ENCODE measurements at regions not wholly inside any gene's neighbourhood (a gene's known extent, or its start where the extent isn't known, plus 50 kb on each side); places are given as distances from the start of the nearest gene placed in this dataset.

DNA sequence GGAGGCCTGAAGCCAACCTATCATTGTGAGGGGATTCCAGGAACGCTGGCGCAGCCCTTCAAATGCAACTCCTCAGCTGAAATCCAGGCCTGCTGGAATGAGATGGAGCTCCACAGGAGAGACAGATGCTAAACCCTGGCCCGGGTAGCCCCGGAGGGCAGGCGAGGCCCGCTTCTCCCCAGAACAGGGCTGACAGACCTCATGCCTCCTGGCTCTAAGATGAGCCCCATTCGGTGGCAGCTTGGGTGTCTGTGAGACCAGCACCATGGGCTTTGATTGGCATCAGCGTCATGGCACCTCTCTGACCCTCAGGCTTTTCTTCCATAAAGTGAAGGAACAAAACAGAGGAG is 382.2 kb downstream of the BCL11B start:
- no peak for DNase-seq (ENCODE audit: low read depth)

DNA sequence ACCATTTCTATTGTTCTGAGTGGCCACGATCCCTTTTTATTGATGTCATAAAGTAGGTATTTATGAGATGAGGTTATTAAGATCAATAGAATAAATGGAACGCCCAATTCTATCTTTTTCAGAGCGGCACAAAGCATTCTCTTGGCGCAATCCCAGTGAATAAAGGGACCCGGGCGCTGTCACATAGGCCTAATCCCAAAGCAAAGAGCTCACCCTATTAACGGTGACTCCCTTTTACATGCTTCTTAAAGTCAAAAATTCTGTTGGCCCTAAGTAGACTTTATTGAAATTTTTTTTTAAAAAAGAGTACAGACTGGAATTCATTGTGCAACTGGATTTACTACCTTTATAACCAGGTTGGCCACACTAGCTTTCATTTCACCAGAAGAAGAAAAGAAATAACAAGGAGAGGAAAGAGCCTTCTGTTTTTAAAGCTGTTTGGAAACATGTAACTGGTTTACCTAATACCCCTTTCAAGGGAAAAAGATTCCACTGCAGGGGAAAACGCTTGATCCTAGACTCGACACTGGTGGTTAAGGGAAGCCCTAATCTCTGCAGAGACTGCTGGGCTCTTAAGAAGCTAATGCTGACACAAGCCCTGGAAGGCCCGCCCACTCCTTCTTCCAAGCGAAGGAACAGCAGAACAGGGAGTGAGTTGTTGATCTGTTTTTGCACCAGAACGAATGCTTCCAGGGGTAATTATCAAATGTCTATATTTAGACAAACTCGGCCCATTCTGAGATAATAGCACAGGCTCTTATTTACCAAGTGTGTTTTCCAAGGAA is 381.2 kb downstream of the BCL11B start:
- no peak for DNase-seq (ENCODE audit: low read depth)

DNA sequence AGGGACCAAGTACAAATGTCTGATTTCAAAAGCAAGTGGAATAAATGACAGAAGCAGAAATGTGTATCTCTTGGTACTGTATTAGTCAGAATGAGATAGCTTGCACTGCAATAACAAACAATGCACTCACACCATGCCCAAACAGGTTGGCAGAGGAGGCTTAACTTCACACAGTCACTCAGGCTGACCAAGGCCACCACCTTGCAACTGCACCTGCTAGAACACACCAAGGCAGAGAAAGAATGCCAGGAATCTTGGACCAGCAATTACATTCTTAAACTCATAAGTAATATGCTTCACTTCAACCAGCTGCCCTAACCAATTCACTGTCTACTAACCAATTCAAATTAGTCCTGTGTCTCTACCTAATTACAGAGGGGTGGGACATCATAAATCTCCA is 378.3 kb downstream of the BCL11B start:
- no peak for DNase-seq (ENCODE audit: low read depth)

DNA sequence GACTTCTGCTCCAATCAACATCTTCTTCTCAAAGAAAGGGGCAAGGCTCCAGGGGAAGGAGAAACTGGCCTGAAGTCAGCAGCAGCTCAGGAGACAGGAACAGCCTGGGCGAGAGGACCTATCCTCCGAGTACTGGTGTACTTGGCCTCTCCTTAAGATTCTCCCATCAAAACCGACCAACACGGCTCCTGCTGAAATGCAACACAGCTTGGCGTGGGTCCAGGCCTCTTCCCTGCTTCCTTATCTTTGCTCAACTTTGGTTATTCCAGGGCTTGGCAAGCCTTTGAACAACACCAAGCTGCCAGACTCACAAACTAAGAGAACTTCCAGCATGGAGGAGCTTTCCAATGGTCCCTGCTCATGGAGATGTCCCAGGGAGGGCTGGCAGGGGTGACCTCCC is 377.4 kb downstream of the BCL11B start:
- DNase-seq (ENCODE audit: low read depth): no peak

DNA sequence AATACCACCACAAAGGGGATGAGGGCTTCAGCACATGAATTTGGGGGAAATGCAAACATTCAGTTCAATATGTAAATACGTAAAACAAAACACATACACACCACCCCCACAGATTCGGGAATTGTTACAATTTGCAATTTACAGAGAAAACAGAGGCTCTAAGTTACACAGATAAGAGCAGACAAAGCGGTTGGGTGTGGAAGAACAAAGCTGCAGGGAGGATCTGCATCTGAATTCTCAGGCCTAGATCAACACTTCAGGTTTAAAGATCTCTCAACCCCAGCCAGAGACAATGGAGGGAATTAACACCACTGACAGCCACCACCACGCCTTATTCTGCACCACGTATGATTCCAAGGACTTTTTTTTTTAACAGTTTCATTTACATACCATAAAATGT is 375.5 kb downstream of the BCL11B start:
- no peak for DNase-seq (ENCODE audit: low read depth)

DNA sequence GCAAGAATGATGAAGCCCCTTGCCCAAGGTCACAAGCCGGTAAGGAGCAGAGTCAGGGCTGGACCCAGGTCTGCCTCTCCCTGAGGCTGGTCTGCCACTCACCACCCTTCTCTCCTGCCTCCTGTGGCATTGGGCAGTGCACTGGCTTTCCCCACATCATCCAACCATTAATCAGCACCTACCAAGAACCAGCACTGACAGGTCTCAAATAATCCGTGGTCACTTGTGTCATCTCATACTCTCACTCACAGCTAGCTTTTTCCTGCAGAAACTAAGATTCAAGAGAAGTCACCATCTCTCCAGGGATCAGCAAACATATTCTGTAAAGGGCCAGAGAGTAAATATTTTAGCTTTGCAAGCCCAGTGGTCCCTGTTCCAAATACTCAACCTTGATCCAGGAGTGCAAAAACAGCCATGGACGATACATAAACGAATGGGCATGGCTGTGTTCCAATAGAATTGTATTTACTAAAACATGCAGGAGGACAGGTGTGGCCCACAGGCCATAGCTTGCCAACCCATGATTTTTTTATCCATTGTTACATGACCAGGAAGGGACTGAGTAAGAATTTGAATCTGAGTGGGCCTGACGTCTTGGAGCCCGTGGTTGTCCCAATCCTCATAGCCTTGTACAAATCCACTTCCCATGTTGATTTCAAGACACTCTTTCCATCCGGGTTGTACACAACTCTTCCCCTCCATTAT is 374.2 kb downstream of the BCL11B start:
- DNase-seq (ENCODE audit: low read depth): no peak

DNA sequence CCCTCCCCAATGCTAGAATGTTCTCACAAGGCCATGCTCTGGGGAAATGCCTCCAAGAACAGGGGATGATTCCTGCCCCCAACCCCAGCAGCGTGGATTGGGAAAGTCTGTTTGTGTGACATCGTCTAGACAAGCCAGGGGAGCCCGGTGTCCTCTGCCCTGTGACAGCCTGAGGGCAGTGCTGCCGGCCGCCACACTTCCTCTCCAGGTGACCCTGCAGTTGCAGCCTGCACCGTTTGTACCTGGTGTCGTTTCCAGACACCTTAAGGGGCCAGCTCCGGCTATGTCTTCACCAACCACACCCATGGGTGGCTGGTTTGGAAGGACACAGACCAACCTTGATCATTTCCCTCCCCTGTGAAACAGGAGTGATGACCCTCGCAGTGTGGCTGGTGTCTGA is 372.6 kb downstream of the BCL11B start:
- DNase-seq (ENCODE audit: low read depth): no peak

DNA sequence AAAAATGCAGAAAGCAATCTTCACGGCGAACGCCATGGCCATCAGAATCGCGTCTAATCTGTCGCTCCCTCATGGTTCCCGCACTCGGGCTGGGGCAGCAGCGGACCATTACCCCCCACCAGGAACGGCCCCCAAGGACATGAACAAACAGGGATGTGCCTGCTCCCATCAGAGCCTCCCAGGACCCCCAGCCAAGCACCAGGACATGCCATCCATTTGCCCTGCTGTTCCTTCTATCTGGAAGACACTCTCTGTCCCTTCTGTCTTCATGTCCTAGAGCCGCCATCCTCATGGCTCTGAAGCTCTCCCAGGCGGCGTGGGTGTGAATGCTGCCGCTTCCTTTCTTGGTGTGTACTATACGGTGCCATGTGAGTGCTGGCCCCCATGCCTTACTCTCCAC is 371.8 kb downstream of the BCL11B start:
- DNase-seq (ENCODE audit: low read depth): no peak

DNA sequence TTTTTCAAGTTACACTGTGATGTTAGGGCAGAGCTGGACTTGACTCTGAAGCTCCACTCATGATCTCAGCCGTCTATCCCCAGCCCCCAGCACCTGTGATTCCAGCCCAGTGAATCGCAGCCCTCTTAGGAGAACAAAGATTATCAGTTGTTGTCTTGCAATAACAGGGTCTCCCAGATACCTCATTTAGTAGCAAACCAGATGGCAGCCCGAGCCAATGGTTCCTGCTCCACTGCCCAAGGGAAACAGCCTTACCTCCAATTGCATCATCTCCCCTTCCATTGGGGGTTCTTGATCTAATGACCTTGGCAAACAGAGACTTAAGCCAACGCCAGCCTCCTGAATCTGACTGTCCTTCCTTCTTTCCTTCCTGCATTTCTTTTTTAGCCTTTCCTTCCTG is 371.2 kb downstream of the BCL11B start:
- no peak for DNase-seq (ENCODE audit: low read depth)

DNA sequence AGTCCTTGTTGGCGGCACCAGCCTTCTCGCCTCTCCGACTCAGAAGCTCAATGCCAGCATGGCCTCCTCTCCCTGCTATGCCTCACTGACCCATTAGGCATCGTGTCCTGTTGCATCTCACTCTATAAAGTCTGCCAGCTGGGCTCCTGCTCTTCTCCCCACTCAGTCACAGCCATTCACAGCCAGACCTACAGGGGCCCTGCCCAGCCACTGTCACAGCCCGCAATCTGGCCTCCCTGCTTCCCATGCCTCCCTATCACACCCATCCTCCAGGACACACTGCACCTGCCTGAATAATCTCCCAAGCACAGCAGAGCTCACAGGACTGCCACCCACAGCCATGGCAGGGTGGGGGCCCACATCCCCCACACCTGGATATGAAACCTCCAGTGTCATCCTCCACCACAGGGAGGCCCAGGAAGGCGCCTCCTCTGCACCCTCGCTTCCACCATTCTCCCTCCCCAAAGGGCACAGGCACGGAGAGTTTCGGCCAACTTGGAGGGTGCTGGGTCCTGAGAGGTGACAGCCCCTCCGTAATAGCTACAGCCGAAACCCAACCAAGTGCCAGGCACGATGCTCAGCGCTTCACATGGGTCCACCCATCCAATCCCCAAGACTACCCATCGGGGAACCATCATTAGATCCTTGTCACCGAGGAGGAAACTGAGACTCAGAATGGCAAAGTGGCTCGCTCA is 370.3 kb downstream of the BCL11B start:
- no peak for DNase-seq (ENCODE audit: low read depth)

DNA sequence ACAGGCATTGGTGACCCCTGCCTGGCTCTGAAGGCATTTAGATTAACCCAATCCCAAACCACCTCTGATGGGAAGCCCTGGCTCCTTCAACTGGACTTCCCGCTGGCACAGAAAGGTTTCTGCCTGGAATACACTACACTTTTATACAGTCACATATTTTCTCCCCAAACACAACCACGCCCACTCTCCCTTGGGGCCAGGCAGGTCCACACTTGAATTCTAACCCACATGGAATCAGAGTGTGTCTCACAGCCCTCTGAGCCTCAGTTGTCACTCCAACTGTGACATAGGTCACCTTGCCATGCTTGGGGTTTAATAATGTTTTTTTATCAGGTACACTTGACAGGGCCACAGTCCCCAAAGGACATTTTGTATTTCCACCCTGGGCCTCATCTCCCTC is 368.6 kb downstream of the BCL11B start:
- DNase-seq (ENCODE audit: low read depth): no peak

DNA sequence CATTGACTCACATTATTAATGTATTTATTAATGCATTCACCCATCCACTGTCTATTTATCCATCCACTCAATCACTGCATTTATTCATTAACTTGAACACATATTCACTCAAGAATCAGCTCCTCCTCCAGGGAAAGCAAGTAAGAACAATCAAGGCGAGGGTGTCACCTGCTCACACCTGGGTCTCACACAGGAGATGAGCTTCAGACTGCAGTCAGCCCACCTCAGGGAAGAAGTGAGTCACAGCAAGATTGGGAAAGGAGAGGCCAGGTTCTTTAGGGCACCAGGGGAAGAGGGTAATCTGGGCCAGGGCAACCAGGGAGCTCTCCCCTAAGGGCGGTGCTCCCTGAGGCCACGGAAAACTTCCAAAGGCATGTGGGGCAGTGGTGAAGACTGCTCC is 367.3 kb downstream of the BCL11B start:
- DNase-seq (ENCODE audit: low read depth): no peak

DNA sequence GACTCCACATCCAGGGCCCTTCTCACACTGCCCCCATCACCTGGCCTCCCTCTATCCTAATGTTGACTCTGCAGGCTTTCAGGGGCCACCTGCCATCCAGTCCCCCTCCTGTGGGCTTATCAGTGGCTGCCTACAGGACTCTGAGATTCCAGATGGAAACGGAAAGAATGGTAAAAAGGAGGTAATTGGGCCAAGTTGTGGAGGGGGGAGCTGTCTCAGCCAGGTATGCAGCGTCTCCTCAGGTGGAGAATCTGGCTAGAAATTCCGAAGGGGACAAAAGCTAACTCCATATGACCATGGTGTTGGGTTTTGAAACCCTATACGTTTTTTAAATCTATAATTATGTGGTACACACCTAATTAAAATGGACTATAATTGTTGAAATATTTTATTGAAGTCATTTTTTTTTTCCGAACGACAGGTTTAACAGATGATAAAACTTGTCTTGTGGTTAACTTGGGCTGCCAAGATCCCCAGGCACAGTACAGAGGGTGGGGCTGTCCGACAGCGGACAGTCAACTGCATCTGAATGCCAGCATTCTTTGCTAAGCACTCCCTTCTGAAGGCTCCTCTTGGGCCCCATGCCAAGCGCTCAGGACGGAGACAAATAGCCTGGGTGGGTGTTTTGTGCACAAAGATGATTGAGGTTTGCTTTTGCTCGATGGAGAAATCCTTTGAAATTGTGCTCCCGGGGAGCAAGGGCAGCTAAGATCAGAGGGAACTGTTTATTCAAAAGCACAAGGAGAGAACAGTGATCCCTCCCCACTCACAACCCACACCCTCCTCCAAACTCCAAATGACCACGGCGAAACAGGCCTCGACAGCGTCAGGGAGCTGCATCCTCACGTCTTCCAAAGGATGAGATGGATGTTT is 365.6 kb downstream of the BCL11B start:
- DNase-seq (ENCODE audit: low read depth): peak; percentile 5

DNA sequence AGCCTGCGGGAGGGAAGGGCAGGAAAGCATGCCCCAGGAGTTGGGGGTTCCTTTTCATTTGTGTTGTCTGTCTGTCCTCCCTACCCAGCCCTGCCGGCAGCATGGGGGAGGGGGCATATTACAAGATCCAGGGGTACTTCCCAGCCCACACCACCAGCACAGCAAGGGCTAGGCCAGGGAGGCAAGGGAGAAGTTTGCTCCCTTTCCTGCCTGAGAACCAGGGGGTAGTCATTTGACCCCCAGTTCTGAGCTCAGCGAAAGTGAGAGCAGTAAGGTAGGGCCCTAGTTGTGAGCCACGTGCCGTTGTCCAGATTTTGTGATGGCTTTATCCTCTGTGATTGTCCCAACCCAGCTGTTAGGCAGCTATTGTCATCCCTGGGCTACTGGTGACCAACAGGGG is 364.7 kb downstream of the BCL11B start:
- DNase-seq (ENCODE audit: low read depth): no peak

DNA sequence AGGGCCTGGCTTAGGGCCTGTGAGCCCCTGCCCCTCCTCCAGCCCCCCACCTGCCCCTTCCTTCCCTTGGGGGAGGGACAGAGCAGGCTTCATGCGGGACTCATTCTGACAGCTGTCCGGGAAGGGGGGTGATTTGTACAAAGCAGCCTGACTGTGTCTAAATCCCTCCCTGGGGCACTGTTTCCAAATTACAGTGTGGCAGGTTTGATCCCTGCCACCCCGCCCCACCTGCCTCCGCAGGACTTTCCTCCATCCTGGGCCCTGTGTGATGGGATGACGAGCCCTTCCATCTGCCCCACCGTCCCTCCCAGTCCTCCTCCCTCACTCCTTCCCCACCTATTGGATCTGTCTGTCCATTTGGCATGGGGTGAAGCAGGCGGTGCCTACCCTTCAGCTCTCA is 363.9 kb downstream of the BCL11B start:
- no peak for DNase-seq (ENCODE audit: low read depth)

DNA sequence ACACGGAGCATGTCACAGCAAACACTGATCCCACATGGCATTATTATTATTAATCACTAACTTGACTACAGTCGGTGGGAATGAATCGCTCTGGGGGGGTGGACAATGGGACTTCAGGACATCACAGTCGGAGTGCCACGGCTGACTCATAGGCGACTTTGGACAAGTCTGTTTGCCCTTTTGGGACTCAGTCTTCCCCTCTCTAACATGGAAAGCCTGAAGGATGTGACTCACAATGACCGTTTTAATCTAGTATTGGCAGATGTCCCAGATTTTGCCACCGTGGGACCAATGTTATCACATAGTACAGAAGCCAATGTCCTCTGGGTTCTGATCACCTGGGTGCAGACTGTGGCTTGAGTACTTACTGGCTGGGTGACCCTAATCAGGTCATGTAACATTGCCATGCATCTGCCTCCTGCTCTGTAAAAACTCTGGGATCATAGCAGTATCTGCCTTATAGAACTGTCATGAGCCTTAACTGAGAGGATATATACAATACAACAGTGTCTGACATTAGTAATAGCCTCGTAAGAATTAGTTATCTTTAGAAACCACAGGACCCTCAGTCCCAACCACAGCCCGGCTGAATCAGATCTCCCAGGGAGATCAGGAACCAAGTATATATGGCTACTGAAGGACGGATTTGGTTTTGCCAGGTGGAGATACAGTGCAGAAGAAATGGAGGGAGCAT is 362.6 kb downstream of the BCL11B start:
- no peak for DNase-seq (ENCODE audit: low read depth)

DNA sequence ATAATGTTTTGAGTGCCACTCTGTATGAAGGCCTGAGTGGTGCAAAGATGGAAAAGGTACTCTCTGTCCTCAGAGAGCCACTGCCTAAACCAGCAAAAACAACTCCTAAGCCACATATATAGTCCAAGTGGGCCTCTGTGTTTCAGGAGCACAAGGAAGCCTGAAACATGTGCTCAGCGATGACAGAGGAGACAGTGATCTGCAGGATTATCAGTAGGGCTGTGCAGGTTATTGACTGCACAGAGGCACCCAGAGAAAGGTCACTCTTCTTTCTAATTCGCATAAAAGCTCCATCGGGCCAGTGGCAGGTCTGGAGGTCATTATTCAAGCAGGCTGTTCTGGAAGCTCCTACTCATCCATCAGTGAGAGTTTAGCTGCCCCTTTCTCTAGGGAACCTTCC is 361.9 kb downstream of the BCL11B start:
- no peak for DNase-seq (ENCODE audit: low read depth)

DNA sequence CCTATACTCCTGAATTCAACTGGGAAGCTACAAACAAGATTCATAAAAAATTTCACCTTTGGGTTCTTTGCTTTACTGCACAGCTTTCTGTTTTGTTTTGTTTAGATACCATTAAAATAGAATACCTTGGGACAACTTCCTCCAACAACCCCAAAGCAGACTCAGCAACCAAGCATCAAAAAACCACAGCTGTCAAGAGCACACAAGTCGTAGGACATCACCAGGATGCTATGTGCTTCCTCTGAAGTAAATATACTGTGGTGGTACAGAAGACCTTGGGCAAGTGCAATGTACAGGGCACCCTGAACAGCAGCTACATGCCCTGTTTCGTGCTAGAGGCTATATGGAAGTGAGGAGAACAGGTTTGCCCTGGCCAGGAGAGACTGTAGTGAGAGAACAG is 359.3 kb downstream of the BCL11B start:
- DNase-seq (ENCODE audit: low read depth): no peak

DNA sequence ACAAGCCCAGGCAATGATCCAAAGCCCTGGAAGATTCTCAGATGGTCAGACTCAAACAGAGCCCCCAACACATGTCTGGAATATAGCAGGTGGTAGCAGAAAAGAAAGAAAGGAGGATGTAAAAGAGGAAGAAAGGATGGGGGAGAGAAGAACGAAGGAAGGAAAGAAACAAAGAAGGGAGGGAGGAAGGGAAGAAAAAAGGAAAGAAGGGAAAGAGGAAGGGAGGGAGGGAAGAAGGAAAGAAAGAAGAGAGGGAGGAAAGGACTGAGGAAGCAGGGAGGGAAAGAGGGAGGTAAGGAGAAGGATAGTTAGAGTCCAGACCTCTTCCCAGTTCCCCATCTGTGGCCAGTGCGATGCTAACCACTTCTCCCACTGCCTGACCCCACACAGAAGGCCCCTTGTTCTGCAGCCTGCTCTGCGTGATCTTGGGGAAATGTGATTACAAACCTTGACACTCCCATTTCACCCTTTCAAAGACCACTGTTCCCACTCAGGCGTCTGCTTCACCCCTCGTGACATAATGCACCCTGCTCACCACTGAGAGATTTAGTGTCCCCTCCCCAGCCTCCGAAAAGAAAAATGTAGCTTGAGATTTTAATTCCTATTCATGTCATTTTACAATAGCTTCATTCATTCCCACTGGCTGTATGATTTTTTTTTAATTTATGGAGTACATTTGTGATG is 357.9 kb downstream of the BCL11B start:
- no peak for DNase-seq (ENCODE audit: low read depth)

DNA sequence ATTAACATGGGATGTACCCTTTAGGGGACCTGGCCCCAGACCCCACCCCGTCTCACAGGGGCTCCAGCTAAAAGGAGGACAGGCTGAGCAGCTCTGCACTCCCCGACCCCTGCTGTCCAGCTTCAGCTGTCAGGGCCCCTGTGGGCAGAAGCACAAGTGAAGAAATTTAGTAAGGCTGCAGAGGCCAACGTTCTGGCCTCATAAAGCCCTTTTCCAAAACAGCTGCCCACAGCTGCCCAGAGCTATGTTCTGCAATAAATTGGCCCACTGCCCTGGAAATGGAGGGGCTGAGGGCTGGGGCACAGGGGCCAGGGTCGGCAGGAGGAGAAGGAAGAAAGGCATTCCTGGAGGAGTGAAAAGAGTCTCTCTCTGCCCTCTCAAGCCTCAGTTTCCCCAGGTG is 357.1 kb downstream of the BCL11B start:
- DNase-seq (ENCODE audit: low read depth): no peak

DNA sequence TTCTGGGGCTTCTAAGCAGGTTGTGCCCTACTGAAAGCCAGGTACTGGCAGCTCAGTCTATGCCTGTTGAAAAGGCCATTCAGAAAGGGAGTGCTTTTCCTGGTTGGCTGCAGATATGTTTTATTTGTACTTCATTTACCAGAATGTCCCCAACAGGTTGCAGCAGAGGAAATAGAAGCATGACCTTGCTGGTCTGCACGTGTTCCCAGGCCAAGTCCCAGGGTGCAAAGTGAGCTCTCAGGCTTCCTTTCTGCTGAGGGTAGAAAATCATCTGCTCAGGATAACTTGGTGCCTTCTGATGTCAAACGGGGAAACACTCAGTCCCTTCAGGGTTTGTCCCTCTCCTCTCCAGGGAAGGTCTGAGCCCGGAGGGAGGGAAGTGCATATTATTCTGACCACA is 356.4 kb downstream of the BCL11B start:
- DNase-seq (ENCODE audit: low read depth): no peak

All from fibroblast of the conjunctiva (primary cell).